ENCODE measurements at regions not wholly inside any gene's neighbourhood (a gene's known extent, or its start where the extent isn't known, plus 50 kb on each side); places are given as distances from the start of the nearest gene placed in this dataset.

DNA sequence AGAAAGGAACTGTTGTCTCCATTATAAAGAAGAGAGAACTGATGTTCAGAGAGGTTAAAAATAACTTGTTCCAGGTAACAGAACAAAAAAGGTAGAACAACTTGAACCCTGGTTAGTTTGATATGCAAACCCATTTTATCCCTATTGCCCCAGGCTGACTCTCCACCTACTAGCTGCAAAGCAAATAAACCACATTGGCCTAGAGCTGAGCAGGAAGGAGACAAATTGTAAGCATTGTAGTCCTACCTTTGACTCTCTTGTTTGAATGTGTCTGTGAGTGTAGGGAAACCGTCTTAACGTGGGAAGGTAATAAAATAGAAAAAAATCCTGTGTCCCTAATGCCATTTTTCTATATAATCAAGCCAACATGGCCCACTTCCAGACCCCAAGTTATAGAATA is 126.4 kb downstream of the CCER1 start:
- Histone ChIP-seq H3K23me2 (ENCODE audit: insufficient read length, low read depth, low read length, poor library complexity, severe bottlenecking) (no peaks in the 10 kb centered on the region), H3T11ph (ENCODE audit: low read length) (no peak overlapping the region), H2AK5ac (ENCODE audit: insufficient read length, low read length) (no peak overlapping the region), H3K79me1 (ENCODE audit: insufficient read depth, low read depth, low read length, poor library complexity, severe bottlenecking) (no peaks in the 10 kb centered on the region), H2BK15ac (ENCODE audit: low read depth, low read length) (no peak overlapping the region), H3K79me2 (ENCODE audit: insufficient read depth, low read length) (no peaks in the 10 kb centered on the region), H3K9me3 (ENCODE audit: control insufficient read depth, low read depth, low read length) (no peaks in the 10 kb centered on the region), H2BK120ac (ENCODE audit: low read depth, low read length, poor library complexity, severe bottlenecking) (no peak overlapping the region), H4K20me1 (ENCODE audit: control insufficient read depth, insufficient read depth, insufficient read length) (no peaks in the 10 kb centered on the region), H4K5ac (ENCODE audit: insufficient read length, low read depth, low read length) (no peak overlapping the region), H3K14ac (ENCODE audit: insufficient read depth, low read length) (no peak overlapping the region), H3K4ac (ENCODE audit: low read depth, low read length) (no peak overlapping the region), H3K4me1 (ENCODE audit: insufficient read depth, low read length) (no peaks in the 10 kb centered on the region), H4K8ac (replicated peaks; ENCODE audit: insufficient read length, low read depth, low read length) (no peak overlapping the region), H3K18ac (ENCODE audit: insufficient read length, low read depth, low read length) (no peak overlapping the region), H2AFZ (ENCODE audit: low read length) (no peak overlapping the region), H2BK20ac (ENCODE audit: low read depth, low read length, poor library complexity, severe bottlenecking) (no peak overlapping the region), H4K91ac (ENCODE audit: insufficient read length, low read depth, low read length) (no peak overlapping the region), H3K23ac (ENCODE audit: insufficient read length, low read depth, low read length) (no peak overlapping the region), H3K56ac (ENCODE audit: insufficient read length, low read depth, low read length) (no peak overlapping the region), H2BK12ac (ENCODE audit: insufficient read length, low read depth, low read length) (no peak overlapping the region), H3K4me2 (ENCODE audit: insufficient read depth, insufficient read length, low read length) (no peak overlapping the region), H3K27ac (ENCODE audit: insufficient read length, low read depth, low read length) (no peak overlapping the region), H3K27me3 (ENCODE audit: insufficient read depth, low read length) (no peaks in the 10 kb centered on the region), H2BK5ac (ENCODE audit: insufficient read length, low read length) (no peak overlapping the region), H3K9ac (ENCODE audit: extremely low read depth, insufficient read length, low read length) (no peak overlapping the region)
- Mint-ChIP-seq H3K36me3 (ENCODE audit: insufficient read depth in 1 of 3, low read depth in 3 of 3) (no peaks in the 10 kb centered on the region; a peak in 1 of 7 replicates), H3K27ac (no peak overlapping the region), H3K4me3 (no peak overlapping the region), H3K27me3 (ENCODE audit: low read depth) (no peaks in the 10 kb centered on the region), H3K9me3 (no peaks in the 10 kb centered on the region), H3K4me1 (no peaks in the 10 kb centered on the region)
- TF ChIP-seq, protein P1, sequence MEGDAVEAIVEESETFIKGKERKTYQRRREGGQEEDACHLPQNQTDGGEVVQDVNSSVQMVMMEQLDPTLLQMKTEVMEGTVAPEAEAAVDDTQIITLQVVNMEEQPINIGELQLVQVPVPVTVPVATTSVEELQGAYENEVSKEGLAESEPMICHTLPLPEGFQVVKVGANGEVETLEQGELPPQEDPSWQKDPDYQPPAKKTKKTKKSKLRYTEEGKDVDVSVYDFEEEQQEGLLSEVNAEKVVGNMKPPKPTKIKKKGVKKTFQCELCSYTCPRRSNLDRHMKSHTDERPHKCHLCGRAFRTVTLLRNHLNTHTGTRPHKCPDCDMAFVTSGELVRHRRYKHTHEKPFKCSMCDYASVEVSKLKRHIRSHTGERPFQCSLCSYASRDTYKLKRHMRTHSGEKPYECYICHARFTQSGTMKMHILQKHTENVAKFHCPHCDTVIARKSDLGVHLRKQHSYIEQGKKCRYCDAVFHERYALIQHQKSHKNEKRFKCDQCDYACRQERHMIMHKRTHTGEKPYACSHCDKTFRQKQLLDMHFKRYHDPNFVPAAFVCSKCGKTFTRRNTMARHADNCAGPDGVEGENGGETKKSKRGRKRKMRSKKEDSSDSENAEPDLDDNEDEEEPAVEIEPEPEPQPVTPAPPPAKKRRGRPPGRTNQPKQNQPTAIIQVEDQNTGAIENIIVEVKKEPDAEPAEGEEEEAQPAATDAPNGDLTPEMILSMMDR (conservative IDR thresholded peaks at IDR 0.05): no peak
- DNase-seq: no peak
- no CpG with 5 or more reads among the region's 2 CpGs for WGBS (ENCODE audit: extremely low coverage, insufficient read length, low lambda C conversion rate)

Data from H9 (cell line).